GM19397 (cell line): ENCODE measurements at regions not wholly inside any gene's neighbourhood (a gene's known extent, or its start where the extent isn't known, plus 50 kb on each side); places are given as distances from the start of the nearest gene placed in this dataset.
"Not testable (repeated sequence)": the region's sequence is repeated elsewhere in the genome, so short reads cannot be mapped to it uniquely, and the experiment has no call there.

Experiments
- ATAC-seq: cut with Tn5 transposase; IDR thresholded peaks from one replicate; pipeline ENCODE4 v1.9.1; 2021; ENCODE audit warnings: mild to moderate bottlenecking, moderate library complexity; ENCODE audit not compliant: unreplicated experiment

GRCh38 chr12:65673156-65673690 lies 151.1 kb upstream of the HMGA2 start:
- no peak for ATAC-seq

GRCh38 chr12:65673732-65674131 lies 150.6 kb upstream of the HMGA2 start:
- no peak for ATAC-seq

GRCh38 chr12:65675141-65675621 lies 149.1 kb upstream of the HMGA2 start:
- ATAC-seq = no peak

GRCh38 chr12:65678172-65678571 lies 146.1 kb upstream of the HMGA2 start:
- ATAC-seq = not testable (repeated sequence)

GRCh38 chr12:65681226-65681625 lies 143.1 kb upstream of the HMGA2 start:
- no peak for ATAC-seq

GRCh38 chr12:65682112-65682511 lies 142.2 kb upstream of the HMGA2 start:
- ATAC-seq = no peak

- ATAC-seq = no peak
Observed at GRCh38 chr12:65684906-65685305, 139.4 kb upstream of the HMGA2 start.

GRCh38 chr12:65685514-65685913 lies 138.8 kb upstream of the HMGA2 start:
- no peak for ATAC-seq

GRCh38 chr12:65689508-65689907 lies 134.8 kb upstream of the HMGA2 start:
- no peak for ATAC-seq

- no peak for ATAC-seq
Observed at GRCh38 chr12:65690477-65690876, 133.8 kb upstream of the HMGA2 start.

- no peak for ATAC-seq
Observed at GRCh38 chr12:65694130-65694529, 130.2 kb upstream of the HMGA2 start.

GRCh38 chr12:65695113-65695865 lies 129.0 kb upstream of the HMGA2 start:
- ATAC-seq = no peak

GRCh38 chr12:65696227-65696626 lies 128.1 kb upstream of the HMGA2 start:
- ATAC-seq = no peak

GRCh38 chr12:65699251-65699650 lies 125.0 kb upstream of the HMGA2 start:
- no peak for ATAC-seq

GRCh38 chr12:65703176-65703575 lies 121.1 kb upstream of the HMGA2 start:
- ATAC-seq = no peak

- ATAC-seq = no peak
Observed at GRCh38 chr12:65705380-65705876, 118.9 kb upstream of the HMGA2 start.

- no peak for ATAC-seq
Observed at GRCh38 chr12:65707051-65707450, 117.2 kb upstream of the HMGA2 start.

- ATAC-seq = no peak
Observed at GRCh38 chr12:65712260-65713004, 111.9 kb upstream of the HMGA2 start.

GRCh38 chr12:65715961-65716360 lies 108.3 kb upstream of the HMGA2 start:
- no peak for ATAC-seq

- ATAC-seq = no peak
Observed at GRCh38 chr12:65720136-65721130, 103.8 kb upstream of the HMGA2 start.
